HCT116 (cell line): ENCODE measurements at regions not wholly inside any gene's neighbourhood (a gene's known extent, or its start where the extent isn't known, plus 50 kb on each side); places are given as distances from the start of the nearest gene placed in this dataset.

ENCODE experiments used
- ATAC-seq: fragments of 200-7000 bp; cut with Tn5 transposase; 2 replicates; pipeline ENCODE4 v1.9.1; 2020; ENCODE audit warnings: mild to moderate bottlenecking, moderate library complexity
- BruUV-seq: library from RNA; stranded (reverse); fragments of 400-500 nt; replicated peaks from 2 replicates; lab custom pipeline; 2021; lab: Mats Ljungman, UMichigan
- CTCF ChIA-PET: fragments of 300-600 bp; sonication (Branson Sonifier 250); formaldehyde crosslinking; loops from one replicate; lab custom pipeline; 2021; ENCODE audit warnings: antibody characterized with exemption; lab: Charles Lee
- POLR2A ChIA-PET: fragments of 300-600, 350-600 bp; sonication (Branson Sonifier 250); formaldehyde crosslinking; loops from one replicate; lab custom pipeline; 2021; ENCODE audit warnings: antibody characterized with exemption; lab: Charles Lee
- RAD21 ChIA-PET, 2 experiments: fragments of 300-600 bp; sonication (Branson Sonifier 250); formaldehyde crosslinking; loops; one replicate each; lab custom pipeline; 2023; ENCODE audit warnings: low total read pairs in 2 of 2; ENCODE audit not compliant: uncharacterized antibody in 2 of 2, unreplicated experiment in 2 of 2, low non-redundant PET in 1 of 2; lab: Charles Lee
- DNase-seq: peaks from one replicate; pipeline ENCODE4 v3.0.0-alpha.2; 2010; ENCODE audit warnings: low read depth, low spot score
- H2AFZ ChIP-seq: fragments of 200-600 bp; shearing (Covaris generic), sonication (generic); 2 replicates; pipeline ENCODE4 v1.6.1; 2017; ENCODE audit warnings: low read depth, mixed run types, mixed read lengths, antibody characterized with exemption, low read length; ENCODE audit not compliant: poor library complexity, severe bottlenecking
- H3K27ac ChIP-seq: 2 replicates; pipeline ENCODE4 v1.5.1; 2012; ENCODE audit warnings: low read depth, low read length
- H3K27me3 ChIP-seq: fragments of 200-600 bp; sonication (generic); 2 replicates; pipeline ENCODE4 v1.6.1; 2016; ENCODE audit warnings: mixed run types, low read length, mixed read lengths; ENCODE audit not compliant: insufficient read depth
- H3K36me3 ChIP-seq, 2 experiments: fragments of 200-500 bp in 1 of 2; fragments of 200-600 bp in 1 of 2; sonication (Bioruptor generic) in 1 of 2; sonication (generic) in 1 of 2; 2 replicates each; pipeline versions ENCODE4 v1.5.1 to v1.6.1; 2014 to 2016; ENCODE audit warnings: low read length in 2 of 2, inconsistent platforms in 1 of 2, mixed read lengths in 1 of 2, mixed run types in 1 of 2; ENCODE audit not compliant: insufficient read depth in 2 of 2, control insufficient read depth in 1 of 2
- H3K4me1 ChIP-seq, 2 experiments: fragments of 200-600 bp in 1 of 2; sonication (generic) in 1 of 2; 2 replicates each; pipeline versions ENCODE4 v1.5.1 to v1.6.1; 2012 to 2017; ENCODE audit warnings: low read length in 2 of 2, inconsistent platforms in 1 of 2, mild to moderate bottlenecking in 1 of 2, mixed read lengths in 1 of 2, mixed run types in 1 of 2, moderate library complexity in 1 of 2; ENCODE audit not compliant: insufficient read depth in 2 of 2, control insufficient read depth in 1 of 2
- H3K4me2 ChIP-seq: fragments of 200-600 bp; sonication (generic); 2 replicates; pipeline ENCODE4 v1.6.1; 2017; ENCODE audit warnings: mixed run types, low read length, mixed read lengths
- H3K4me3 ChIP-seq, 2 experiments: fragments of 200-600 bp in 1 of 2; sonication (generic) in 1 of 2; replicated peaks in 1 of 2; 2 replicates each; pipeline ENCODE4 v1.5.1; 2011 to 2016; ENCODE audit warnings: low read length in 2 of 2, control low read depth in 1 of 2, low read depth in 1 of 2, mild to moderate bottlenecking in 1 of 2, mixed read lengths in 1 of 2, mixed run types in 1 of 2
- H3K79me2 ChIP-seq: fragments of 200-600 bp; sonication (generic); 2 replicates; pipeline ENCODE4 v1.6.1; 2017; ENCODE audit warnings: mild to moderate bottlenecking, mixed run types, low read length, moderate library complexity, mixed read lengths; ENCODE audit not compliant: insufficient read depth
- H3K9ac ChIP-seq: fragments of 200-600 bp; sonication (generic); 2 replicates; pipeline ENCODE4 v1.6.1; 2016; ENCODE audit warnings: low read length, mixed read lengths
- H3K9me2 ChIP-seq: fragments of 200-600 bp; sonication (generic), shearing (Covaris generic); 2 replicates; pipeline ENCODE4 v1.6.1; 2017; ENCODE audit warnings: mixed run types, mild to moderate bottlenecking, moderate library complexity; ENCODE audit not compliant: insufficient read depth
- H3K9me3 ChIP-seq, 2 experiments: fragments of 200-500 bp in 1 of 2; fragments of 200-600 bp in 1 of 2; sonication (Bioruptor generic) in 1 of 2; sonication (generic) in 1 of 2; 2 replicates each; pipeline ENCODE4 v1.6.1; 2014 to 2017; ENCODE audit warnings: low read length in 2 of 2, mixed read lengths in 2 of 2, inconsistent platforms in 1 of 2, low read depth in 1 of 2, mild to moderate bottlenecking in 1 of 2, mixed run types in 1 of 2, moderate library complexity in 1 of 2; ENCODE audit not compliant: control insufficient read depth in 1 of 2, insufficient read depth in 1 of 2
- H4K20me1 ChIP-seq: fragments of 200-600 bp; sonication (generic), shearing (Covaris generic); 2 replicates; pipeline ENCODE4 v1.6.1; 2017; ENCODE audit warnings: mixed run types, mild to moderate bottlenecking, moderate library complexity; ENCODE audit not compliant: insufficient read depth
- CEBPB ChIP-seq: IDR thresholded peaks from 2 replicates; pipeline ENCODE4 v1.6.1; 2012; ENCODE audit warnings: low read depth
- ELF1 ChIP-seq: IDR thresholded peaks from 2 replicates; pipeline ENCODE4 v1.6.1; 2012; ENCODE audit warnings: low read depth, borderline replicate concordance
- POLR2A ChIP-seq: IDR thresholded peaks from 2 replicates; pipeline ENCODE4 v1.7.0; 2011; ENCODE audit warnings: borderline replicate concordance; ENCODE audit not compliant: insufficient read depth, insufficient read length; ENCODE audit errors: extremely low read depth
- POLR2AphosphoS5 ChIP-seq: IDR thresholded peaks from 2 replicates; pipeline ENCODE4 v1.6.1; 2011; ENCODE audit warnings: mild to moderate bottlenecking, low read depth, low read length, moderate library complexity
- REST ChIP-seq: IDR thresholded peaks from 2 replicates; pipeline ENCODE4 v1.6.1; 2012; ENCODE audit warnings: low read depth
- SIN3A ChIP-seq: IDR thresholded peaks from 2 replicates; pipeline ENCODE4 v1.6.1; 2012; ENCODE audit warnings: low read depth
- YY1 ChIP-seq: IDR thresholded peaks from 2 replicates; pipeline ENCODE4 v1.6.1; 2011; ENCODE audit warnings: low read length, low read depth, moderate library complexity, mild to moderate bottlenecking; ENCODE audit not compliant: insufficient replicate concordance; ENCODE audit errors: extremely low read depth
- ZBTB33 ChIP-seq: IDR thresholded peaks from 2 replicates; pipeline ENCODE4 v1.6.1; 2011; ENCODE audit warnings: mild to moderate bottlenecking, low read length, moderate library complexity; ENCODE audit not compliant: insufficient replicate concordance; ENCODE audit errors: extremely low read depth
- intact Hi-C: fragments of 100-400 bp; cut with micrococcal nuclease; formaldehyde crosslinking; loops from 2 replicates; pipeline ENCODE4 v1.10.0; 2022

- ChIA-PET POLR2A (no interaction called here), CTCF (no interaction called here), RAD21 (no interaction called here)
- H2AFZ ChIP-seq: no peak overlapping the region
- H3K4me2 ChIP-seq: no peak overlapping the region
- H3K79me2 ChIP-seq: no peaks in the 10 kb centered on the region
- DNase-seq: no peak
- TF ChIP-seq SIN3A: no peak
- TF ChIP-seq CEBPB: no peak
- TF ChIP-seq ELF1: no peak
- TF ChIP-seq POLR2AphosphoS5: no peak
- TF ChIP-seq POLR2A: no peak
- TF ChIP-seq REST: no peak
- no peak for TF ChIP-seq ZBTB33
- no peak for TF ChIP-seq YY1
- no peak overlapping the region for H3K9ac ChIP-seq
- ATAC-seq: no peak
- H3K27ac ChIP-seq: no peak overlapping the region
- no peaks in the 10 kb centered on the region for H3K9me2 ChIP-seq
- no peaks in the 10 kb centered on the region for H3K36me3 ChIP-seq
- intact Hi-C loops: no loop called here
- no peaks in the 10 kb centered on the region for H3K4me1 ChIP-seq
- no peaks in the 10 kb centered on the region for H3K9me3 ChIP-seq
- H4K20me1 ChIP-seq: no peaks in the 10 kb centered on the region
- H3K27me3 ChIP-seq: no peaks in the 10 kb centered on the region
- BruUV-seq: no TSS peak
- no peak overlapping the region for H3K4me3 ChIP-seq
These were observed 206.5 kb downstream of the PCDH10 start for GRCh38 chr4:133355633-133356032.
